ENCODE measurements at regions not wholly inside any gene's neighbourhood (a gene's known extent, or its start where the extent isn't known, plus 50 kb on each side); places are given as distances from the start of the nearest gene placed in this dataset.

DNA sequence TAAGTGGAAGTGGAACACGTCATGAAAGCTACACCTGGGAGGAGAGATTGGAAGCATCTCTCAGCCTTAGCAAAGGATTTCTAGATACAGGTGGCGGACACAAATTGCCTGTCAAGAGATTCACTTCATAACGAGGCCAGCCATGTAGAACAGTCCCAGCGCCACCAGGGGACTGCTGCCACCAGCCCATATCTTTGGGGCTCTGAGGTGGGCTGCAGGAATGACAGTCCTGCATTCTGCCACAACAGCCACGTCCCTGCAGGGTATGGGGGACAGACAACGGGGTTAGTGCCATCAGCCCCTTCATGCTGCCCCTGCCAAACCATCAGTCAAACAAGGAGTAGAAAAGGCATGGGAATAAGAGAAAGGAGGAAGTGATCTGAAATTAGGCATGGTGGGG is 81.2 kb upstream of the SASH1 start:
- no peak overlapping the region for H3K4me3 ChIP-seq (ENCODE audit: low read depth, low read length)
- no peak overlapping the region for H3K27ac ChIP-seq
- no peaks in the 10 kb centered on the region for H3K36me3 ChIP-seq (replicated peaks)
- in situ Hi-C loops (cut with HindIII; ENCODE audit: low pct_ligation_motif_present, low sequenced_read_pairs), result loop anchor here (25.0 kb wide), 1 partner anchor 276 kb away; no protein-coding TSS in a partner anchor
- DNase-seq, result no peak
- TF ChIP-seq, protein P1, sequence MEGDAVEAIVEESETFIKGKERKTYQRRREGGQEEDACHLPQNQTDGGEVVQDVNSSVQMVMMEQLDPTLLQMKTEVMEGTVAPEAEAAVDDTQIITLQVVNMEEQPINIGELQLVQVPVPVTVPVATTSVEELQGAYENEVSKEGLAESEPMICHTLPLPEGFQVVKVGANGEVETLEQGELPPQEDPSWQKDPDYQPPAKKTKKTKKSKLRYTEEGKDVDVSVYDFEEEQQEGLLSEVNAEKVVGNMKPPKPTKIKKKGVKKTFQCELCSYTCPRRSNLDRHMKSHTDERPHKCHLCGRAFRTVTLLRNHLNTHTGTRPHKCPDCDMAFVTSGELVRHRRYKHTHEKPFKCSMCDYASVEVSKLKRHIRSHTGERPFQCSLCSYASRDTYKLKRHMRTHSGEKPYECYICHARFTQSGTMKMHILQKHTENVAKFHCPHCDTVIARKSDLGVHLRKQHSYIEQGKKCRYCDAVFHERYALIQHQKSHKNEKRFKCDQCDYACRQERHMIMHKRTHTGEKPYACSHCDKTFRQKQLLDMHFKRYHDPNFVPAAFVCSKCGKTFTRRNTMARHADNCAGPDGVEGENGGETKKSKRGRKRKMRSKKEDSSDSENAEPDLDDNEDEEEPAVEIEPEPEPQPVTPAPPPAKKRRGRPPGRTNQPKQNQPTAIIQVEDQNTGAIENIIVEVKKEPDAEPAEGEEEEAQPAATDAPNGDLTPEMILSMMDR (IDR thresholded peaks at IDR 0.05; ENCODE audit: low read depth, low read length, missing control alignments), result no peak
- H3K27me3 ChIP-seq (replicated peaks), result no peaks in the 10 kb centered on the region

DNA sequence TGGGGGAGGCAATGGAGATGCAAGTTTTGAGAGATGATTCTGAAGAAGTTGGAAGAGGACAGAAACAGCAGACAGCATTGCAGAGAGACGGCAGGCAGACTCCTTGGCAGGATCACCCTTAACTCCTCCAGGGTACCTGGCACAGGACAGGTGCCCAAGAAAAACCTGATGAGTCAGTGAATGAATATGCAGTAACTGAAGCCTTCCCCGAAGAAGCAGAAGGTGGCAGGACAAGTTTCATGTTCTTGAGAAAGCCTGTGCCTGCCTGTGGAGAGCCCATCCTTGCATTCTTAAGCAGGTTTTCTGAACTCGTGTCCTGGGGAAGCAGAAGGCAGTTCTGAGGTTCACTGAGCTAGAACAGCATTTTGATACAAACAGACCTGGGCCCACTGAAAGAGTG is 79.6 kb upstream of the SASH1 start:
- DNase-seq, result no peak
- H3K27ac ChIP-seq, result no peak overlapping the region
- in situ Hi-C loops (cut with HindIII; ENCODE audit: low pct_ligation_motif_present, low sequenced_read_pairs), result loop anchor here (25.0 kb wide), 1 partner anchor 274 kb away; no protein-coding TSS in a partner anchor
- H3K36me3 ChIP-seq (replicated peaks), result no peaks in the 10 kb centered on the region
- no peaks in the 10 kb centered on the region for H3K27me3 ChIP-seq (replicated peaks)
- H3K4me3 ChIP-seq (ENCODE audit: low read depth, low read length), result no peak overlapping the region
- TF ChIP-seq, protein P1 (IDR thresholded peaks at IDR 0.05; ENCODE audit: low read depth, low read length, missing control alignments), result no peak

DNA sequence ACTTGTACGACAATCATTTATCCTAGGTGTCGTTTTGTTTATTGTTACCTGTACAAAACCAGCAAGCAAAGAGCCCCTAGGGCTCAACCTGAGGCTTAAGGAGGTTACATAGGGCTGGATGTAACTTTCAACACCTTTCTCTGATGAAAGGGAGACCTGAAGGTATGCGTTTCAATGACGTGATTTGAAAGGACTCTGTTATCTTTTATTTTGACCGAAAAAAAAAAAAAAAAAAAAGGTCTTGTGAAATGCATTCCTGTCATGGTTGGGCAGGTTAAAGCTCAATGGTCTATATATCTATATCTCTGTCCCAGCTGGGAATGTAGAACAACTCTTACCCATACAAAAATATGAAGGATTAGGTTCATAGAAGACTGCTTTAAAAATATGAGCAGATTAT is 78.7 kb upstream of the SASH1 start:
- Histone ChIP-seq H3K27me3 (replicated peaks) (no peaks in the 10 kb centered on the region), H3K4me3 (ENCODE audit: low read depth, low read length) (no peak overlapping the region), H3K36me3 (replicated peaks) (no peaks in the 10 kb centered on the region), H3K27ac (no peak overlapping the region)
- TF ChIP-seq, protein P1 (IDR thresholded peaks at IDR 0.05; ENCODE audit: low read depth, low read length, missing control alignments), result no peak
- in situ Hi-C loops (cut with HindIII; ENCODE audit: low pct_ligation_motif_present, low sequenced_read_pairs), result loop anchor here (25.0 kb wide), 1 partner anchor 273 kb away; no protein-coding TSS in a partner anchor
- DNase-seq, result no peak

DNA sequence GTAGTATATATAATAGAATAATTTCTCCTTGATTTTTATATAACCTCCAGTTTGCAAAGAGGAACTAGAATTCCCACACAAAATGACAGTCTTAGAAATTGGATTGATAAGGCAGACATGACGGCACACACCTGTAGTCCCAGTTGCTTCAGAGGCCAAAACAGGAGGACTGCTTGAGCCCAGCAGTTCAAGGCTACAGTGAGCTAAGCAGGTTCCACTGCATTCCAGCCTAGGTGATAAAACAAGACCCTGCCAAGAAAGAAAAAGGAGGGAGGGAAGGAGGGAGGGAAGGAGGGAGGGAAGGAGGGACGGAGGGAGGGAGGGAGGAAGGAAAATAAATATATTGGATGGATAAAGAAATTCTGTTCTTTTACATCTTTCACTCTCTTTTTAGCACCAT is 77.6 kb upstream of the SASH1 start:
- TF ChIP-seq, protein P1 (IDR thresholded peaks at IDR 0.05; ENCODE audit: low read depth, low read length, missing control alignments), result no peak
- in situ Hi-C loops (cut with HindIII; ENCODE audit: low pct_ligation_motif_present, low sequenced_read_pairs), result loop anchor here (25.0 kb wide), 1 partner anchor 272 kb away; no protein-coding TSS in a partner anchor

DNA sequence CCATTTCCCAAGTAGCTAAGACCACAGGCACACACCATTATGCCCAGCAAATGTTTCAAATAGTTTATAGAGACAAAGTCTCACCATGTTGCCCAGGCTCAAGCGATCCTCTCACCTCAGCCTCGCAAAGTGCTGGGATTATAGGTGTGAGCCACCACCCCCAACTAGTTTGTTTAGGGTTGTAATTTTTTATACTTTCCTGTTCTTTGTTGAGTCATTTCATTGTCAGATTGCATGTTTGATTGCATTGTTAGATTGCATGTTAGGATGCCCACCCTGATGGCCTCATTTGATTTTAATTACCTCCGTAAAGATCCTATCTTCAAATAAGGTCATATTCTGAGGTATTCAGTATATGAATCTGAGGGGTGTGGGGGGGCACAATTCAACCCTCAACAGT is 73.3 kb upstream of the SASH1 start:
- in situ Hi-C loops (cut with HindIII; ENCODE audit: low pct_ligation_motif_present, low sequenced_read_pairs), result loop anchor here (25.0 kb wide), 1 partner anchor 268 kb away; no protein-coding TSS in a partner anchor
- no peak overlapping the region for H3K27ac ChIP-seq
- H3K36me3 ChIP-seq (replicated peaks), result no peaks in the 10 kb centered on the region
- no peaks in the 10 kb centered on the region for H3K27me3 ChIP-seq (replicated peaks)
- H3K4me3 ChIP-seq (ENCODE audit: low read depth, low read length), result no peak overlapping the region
- TF ChIP-seq, protein P1 (IDR thresholded peaks at IDR 0.05; ENCODE audit: low read depth, low read length, missing control alignments), result no peak
- no peak for DNase-seq

More for the DNA sequence above, 77.6 kb upstream of the SASH1 start:
- no peak overlapping the region for H3K4me3 ChIP-seq (ENCODE audit: low read depth, low read length)
- no peak overlapping the region for H3K27ac ChIP-seq
- no peaks in the 10 kb centered on the region for H3K27me3 ChIP-seq (replicated peaks)
- DNase-seq, result no peak
- H3K36me3 ChIP-seq (replicated peaks), result no peaks in the 10 kb centered on the region

Measured in brain microvascular endothelial cell (primary cell).